GM23338 (cell line): ENCODE measurements at regions not wholly inside any gene's neighbourhood (a gene's known extent, or its start where the extent isn't known, plus 50 kb on each side); places are given as distances from the start of the nearest gene placed in this dataset.

Experiments used
- CREB1 ChIP-seq: fragments of 250-450 bp; sonication (Bioruptor Pico); IDR thresholded peaks from 2 replicates; pipeline ENCODE4 v1.5.0; 2020; ENCODE audit warnings: low read depth, mild to moderate bottlenecking, moderate library complexity
- EZH2 ChIP-seq: fragments of 200-600 bp; sonication (generic); IDR thresholded peaks from one replicate; pipeline ENCODE4 v1.8.0; 2017; ENCODE audit warnings: antibody characterized with exemption, mild to moderate bottlenecking, low read depth; ENCODE audit not compliant: unreplicated experiment
- EZH2phosphoT487 ChIP-seq: fragments of 200-600 bp; sonication (generic); IDR thresholded peaks from one replicate; pipeline ENCODE4 v1.8.1; 2018; ENCODE audit warnings: antibody characterized with exemption; ENCODE audit not compliant: unreplicated experiment
- JUNB ChIP-seq: IDR thresholded peaks from one replicate; pipeline ENCODE4 v1.6.1; 2016; ENCODE audit warnings: antibody characterized with exemption; ENCODE audit not compliant: unreplicated experiment
- POLR2AphosphoS5 ChIP-seq: IDR thresholded peaks from 2 replicates; pipeline ENCODE4 v1.6.1; 2016; ENCODE audit warnings: antibody characterized with exemption, low read depth
- ZNF114 ChIP-seq: fragments of 250-450 bp; sonication (Bioruptor Pico); IDR thresholded peaks from 2 replicates; pipeline ENCODE4 v1.5.0; 2020; ENCODE audit warnings: mild to moderate bottlenecking, moderate library complexity
- TF ChIP-seq, protein P1 (sequence below), 2 experiments: fragments of 200-600 bp in 1 of 2; sonication (generic) in 1 of 2; conservative IDR thresholded peaks; 2 replicates each; pipeline versions ENCODE4 v1.5.1 to v1.6.1; 2016 to 2017; ENCODE audit warnings: antibody characterized with exemption in 2 of 2, low read depth in 2 of 2, mild to moderate bottlenecking in 2 of 2, moderate library complexity in 1 of 2
- TF ChIP-seq, protein P2 (sequence below): IDR thresholded peaks from 2 replicates; pipeline ENCODE4 v1.6.1; 2016; ENCODE audit warnings: antibody characterized with exemption

DNA sequence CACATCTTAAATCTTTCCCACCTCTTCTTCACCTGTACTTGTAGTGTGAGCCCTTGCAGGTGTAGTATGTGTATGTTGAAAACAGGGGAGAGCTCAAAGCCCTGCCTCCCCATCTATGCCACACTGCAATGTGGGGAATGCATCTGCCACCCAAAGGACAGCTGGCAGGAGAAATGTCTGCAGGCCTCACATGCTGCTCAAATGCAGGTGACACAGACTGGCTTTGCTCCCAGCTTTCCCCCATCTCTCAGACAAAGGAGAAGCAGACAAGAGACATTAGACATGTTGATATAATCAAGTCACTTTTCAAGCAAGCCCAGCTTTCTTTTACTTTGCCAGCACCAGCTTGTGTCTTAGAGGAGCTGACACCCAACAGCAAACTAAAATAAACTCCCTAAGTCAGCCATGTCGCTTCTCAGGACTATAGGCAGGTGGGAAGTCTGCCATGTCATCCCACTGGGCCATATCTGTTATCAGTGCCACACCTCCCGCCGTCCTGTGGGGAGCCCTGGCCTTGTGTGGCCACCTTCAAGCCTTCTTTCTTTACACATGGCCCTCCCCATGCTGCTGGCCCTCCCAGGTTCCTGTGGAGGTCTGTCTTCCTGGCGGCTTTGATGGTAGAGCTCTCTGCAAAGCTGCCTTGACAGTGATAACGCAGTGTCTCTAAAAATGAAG lies 102.1 kb downstream of the CXCL12 start:
- TF ChIP-seq, protein P1, sequence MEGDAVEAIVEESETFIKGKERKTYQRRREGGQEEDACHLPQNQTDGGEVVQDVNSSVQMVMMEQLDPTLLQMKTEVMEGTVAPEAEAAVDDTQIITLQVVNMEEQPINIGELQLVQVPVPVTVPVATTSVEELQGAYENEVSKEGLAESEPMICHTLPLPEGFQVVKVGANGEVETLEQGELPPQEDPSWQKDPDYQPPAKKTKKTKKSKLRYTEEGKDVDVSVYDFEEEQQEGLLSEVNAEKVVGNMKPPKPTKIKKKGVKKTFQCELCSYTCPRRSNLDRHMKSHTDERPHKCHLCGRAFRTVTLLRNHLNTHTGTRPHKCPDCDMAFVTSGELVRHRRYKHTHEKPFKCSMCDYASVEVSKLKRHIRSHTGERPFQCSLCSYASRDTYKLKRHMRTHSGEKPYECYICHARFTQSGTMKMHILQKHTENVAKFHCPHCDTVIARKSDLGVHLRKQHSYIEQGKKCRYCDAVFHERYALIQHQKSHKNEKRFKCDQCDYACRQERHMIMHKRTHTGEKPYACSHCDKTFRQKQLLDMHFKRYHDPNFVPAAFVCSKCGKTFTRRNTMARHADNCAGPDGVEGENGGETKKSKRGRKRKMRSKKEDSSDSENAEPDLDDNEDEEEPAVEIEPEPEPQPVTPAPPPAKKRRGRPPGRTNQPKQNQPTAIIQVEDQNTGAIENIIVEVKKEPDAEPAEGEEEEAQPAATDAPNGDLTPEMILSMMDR (conservative IDR thresholded peaks at IDR 0.05; ENCODE audit: low read depth in 2 of 2) = no peak
- no peak for TF ChIP-seq EZH2phosphoT487
- no peak for TF ChIP-seq CREB1 (CRISPR knock-in tag)
- TF ChIP-seq POLR2AphosphoS5 = no peak
- TF ChIP-seq, protein P2, sequence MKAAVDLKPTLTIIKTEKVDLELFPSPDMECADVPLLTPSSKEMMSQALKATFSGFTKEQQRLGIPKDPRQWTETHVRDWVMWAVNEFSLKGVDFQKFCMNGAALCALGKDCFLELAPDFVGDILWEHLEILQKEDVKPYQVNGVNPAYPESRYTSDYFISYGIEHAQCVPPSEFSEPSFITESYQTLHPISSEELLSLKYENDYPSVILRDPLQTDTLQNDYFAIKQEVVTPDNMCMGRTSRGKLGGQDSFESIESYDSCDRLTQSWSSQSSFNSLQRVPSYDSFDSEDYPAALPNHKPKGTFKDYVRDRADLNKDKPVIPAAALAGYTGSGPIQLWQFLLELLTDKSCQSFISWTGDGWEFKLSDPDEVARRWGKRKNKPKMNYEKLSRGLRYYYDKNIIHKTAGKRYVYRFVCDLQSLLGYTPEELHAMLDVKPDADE = no peak
- no peak for TF ChIP-seq EZH2
- no peak for TF ChIP-seq ZNF114 (CRISPR knock-in tag)
- no peak for TF ChIP-seq JUNB
